Esophagus squamous epithelium (tissue), 4 donors: ENCODE measurements at regions not wholly inside any gene's neighbourhood (a gene's known extent, or its start where the extent isn't known, plus 50 kb on each side); places are given as distances from the start of the nearest gene placed in this dataset.

Source experiments
- POLR2A ChIP-seq, 4 donors: fragments of 450-650 bp; IDR thresholded peaks; one replicate each; pipeline ENCODE4 v1.6.1; 2017; ENCODE audit warnings: antibody characterized with exemption in 4 of 4, mild to moderate bottlenecking in 4 of 4, moderate library complexity in 3 of 4
- TF ChIP-seq, protein P1 (sequence below), 6 experiments: fragments of 450-650 bp in 4 of 6; fragments of 200-600 bp in 2 of 6; sonication (generic) in 2 of 6; IDR thresholded peaks; one replicate each; pipeline ENCODE4 v1.5.1; 2016 to 2019; ENCODE audit warnings: antibody characterized with exemption in 6 of 6, mild to moderate bottlenecking in 4 of 6, moderate library complexity in 4 of 6

DNA sequence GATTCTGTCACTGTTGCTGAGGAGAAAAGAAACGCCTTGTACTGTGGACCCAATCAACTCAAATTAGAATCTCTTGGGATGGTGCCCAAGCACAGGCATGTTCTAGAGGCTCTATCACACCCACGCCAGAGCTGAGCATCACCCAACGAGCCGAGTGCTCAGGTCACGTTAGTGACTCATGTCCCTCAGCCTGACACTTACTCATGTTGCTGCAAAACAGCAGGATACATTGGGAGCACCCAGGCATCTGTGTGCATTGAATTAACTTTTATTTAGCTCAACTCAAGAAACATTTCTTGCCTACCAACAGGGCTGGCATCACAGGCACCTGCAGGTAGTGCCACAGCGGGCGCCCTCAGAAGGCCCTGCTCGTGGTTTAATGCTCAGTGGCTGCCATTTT is 149.8 kb downstream of the ETS2 start:
- TF ChIP-seq, protein P1, sequence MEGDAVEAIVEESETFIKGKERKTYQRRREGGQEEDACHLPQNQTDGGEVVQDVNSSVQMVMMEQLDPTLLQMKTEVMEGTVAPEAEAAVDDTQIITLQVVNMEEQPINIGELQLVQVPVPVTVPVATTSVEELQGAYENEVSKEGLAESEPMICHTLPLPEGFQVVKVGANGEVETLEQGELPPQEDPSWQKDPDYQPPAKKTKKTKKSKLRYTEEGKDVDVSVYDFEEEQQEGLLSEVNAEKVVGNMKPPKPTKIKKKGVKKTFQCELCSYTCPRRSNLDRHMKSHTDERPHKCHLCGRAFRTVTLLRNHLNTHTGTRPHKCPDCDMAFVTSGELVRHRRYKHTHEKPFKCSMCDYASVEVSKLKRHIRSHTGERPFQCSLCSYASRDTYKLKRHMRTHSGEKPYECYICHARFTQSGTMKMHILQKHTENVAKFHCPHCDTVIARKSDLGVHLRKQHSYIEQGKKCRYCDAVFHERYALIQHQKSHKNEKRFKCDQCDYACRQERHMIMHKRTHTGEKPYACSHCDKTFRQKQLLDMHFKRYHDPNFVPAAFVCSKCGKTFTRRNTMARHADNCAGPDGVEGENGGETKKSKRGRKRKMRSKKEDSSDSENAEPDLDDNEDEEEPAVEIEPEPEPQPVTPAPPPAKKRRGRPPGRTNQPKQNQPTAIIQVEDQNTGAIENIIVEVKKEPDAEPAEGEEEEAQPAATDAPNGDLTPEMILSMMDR (IDR thresholded peaks at IDR 0.05): no peak
- no peak for TF ChIP-seq POLR2A (IDR thresholded peaks at IDR 0.05)
